GM12873 (cell line): ENCODE measurements at regions not wholly inside any gene's neighbourhood (a gene's known extent, or its start where the extent isn't known, plus 50 kb on each side); places are given as distances from the start of the nearest gene placed in this dataset.

ENCODE experiments used
- CTCF ChIP-seq: IDR thresholded peaks from 2 replicates; pipeline ENCODE4 v1.5.1; 2012; ENCODE audit warnings: low read depth, mild to moderate bottlenecking, moderate library complexity, low read length, control low read depth; ENCODE audit not compliant: insufficient read depth; ENCODE audit errors: missing control alignments

GRCh38 chr17:53249036-53249435 lies 573.7 kb upstream of the KIF2B start:
- TF ChIP-seq CTCF = no peak

GRCh38 chr17:53234138-53234537 lies 588.6 kb upstream of the KIF2B start:
- no peak for TF ChIP-seq CTCF

- no peak for TF ChIP-seq CTCF
Measured at GRCh38 chr17:53227514-53227913, 595.2 kb upstream of the KIF2B start.

- no peak for TF ChIP-seq CTCF
Measured at GRCh38 chr17:53227111-53227510, 595.6 kb upstream of the KIF2B start.

GRCh38 chr17:53219821-53220220 lies 602.9 kb upstream of the KIF2B start:
- no peak for TF ChIP-seq CTCF

GRCh38 chr17:53218723-53219122 lies 604.0 kb upstream of the KIF2B start:
- TF ChIP-seq CTCF = no peak

- no peak for TF ChIP-seq CTCF
Measured at GRCh38 chr17:53217311-53217710, 605.4 kb upstream of the KIF2B start.
